HG02973 (cell line): ENCODE measurements at regions not wholly inside any gene's neighbourhood (a gene's known extent, or its start where the extent isn't known, plus 50 kb on each side); places are given as distances from the start of the nearest gene placed in this dataset.

Experiments
- ATAC-seq: cut with Tn5 transposase; IDR thresholded peaks from one replicate; pipeline ENCODE4 v1.9.1; 2021; ENCODE audit warnings: moderate library complexity; ENCODE audit not compliant: unreplicated experiment

- no peak for ATAC-seq
These were observed 375.3 kb downstream of the VPS13C start for GRCh38 chr15:61684749-61685467.

- ATAC-seq = no peak
These were observed 377.1 kb downstream of the VPS13C start for GRCh38 chr15:61682891-61683735.

GRCh38 chr15:61681676-61682075 lies 378.6 kb downstream of the VPS13C start:
- no peak for ATAC-seq

DNA sequence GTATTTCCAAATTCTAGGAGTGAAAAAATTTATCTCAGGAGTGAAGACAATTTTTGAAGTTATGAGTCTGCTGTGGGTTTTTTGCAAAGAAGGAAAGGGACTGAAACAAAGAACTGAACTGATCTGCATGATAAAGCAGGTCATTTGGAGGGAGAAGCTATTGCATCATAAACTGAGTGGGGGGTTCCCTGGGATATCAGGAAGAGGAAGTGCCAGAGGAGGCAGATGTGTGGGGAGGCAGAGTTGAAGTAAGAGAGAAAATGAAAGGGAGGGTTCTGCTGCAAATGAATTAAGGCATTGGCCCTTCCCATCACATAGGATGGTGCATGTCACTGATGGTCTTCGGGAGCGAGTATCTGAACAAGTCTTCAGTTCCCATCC lies 379.2 kb downstream of the VPS13C start:
- no peak for ATAC-seq

DNA sequence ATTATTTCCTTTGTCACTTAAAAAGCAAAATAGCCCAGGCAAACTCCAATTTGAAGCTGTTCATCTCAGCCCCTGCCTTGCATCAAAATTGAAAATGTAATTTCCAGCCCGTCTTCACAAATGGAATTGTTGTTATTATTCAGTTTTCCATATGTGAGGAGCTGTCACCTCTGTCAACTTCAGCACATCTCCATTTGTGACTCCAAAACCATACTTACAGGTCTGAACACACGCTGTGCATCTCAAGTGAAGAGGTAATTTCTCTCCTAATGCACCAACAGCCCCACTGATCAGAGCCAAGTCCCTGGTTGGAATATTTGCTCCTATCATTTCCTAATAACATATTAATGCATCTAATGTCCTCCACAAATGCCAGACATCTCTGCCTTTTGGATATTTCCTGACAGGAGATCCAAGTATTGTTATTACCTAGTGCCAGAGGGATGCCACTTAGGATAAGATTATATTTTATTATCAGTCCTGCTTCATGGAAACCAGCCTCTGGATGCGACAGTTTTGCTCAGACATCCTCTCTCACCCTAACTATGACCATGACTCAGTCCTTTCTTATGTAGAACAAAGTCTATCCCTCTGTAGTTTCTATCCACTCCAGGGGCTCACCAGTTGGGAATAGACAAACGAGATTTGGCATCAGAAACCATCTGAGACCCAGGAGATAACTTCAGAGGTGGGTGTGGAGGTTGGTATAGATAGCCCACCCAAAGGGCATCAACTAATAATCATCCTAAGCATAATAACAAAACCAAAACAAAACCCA lies 379.8 kb downstream of the VPS13C start:
- ATAC-seq = no peak

DNA sequence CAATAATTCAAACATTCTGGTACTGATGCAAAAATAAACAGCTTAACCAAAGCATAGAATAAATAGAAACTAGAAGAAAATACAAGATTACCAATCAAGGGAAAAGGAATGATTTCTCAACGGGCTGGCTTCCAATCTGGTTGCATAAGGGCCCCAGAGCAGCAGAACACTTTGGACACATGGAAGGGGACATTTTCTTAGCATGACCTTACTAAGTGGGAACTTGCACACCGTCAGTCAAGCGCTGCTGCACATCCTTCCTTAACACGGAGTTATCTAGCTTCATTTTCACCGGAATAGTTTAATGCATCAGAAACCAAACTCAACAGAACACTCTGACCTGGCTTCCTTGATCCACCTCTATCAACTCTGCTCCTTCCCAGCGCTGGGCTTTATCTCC lies 388.5 kb downstream of the VPS13C start:
- no peak for ATAC-seq

DNA sequence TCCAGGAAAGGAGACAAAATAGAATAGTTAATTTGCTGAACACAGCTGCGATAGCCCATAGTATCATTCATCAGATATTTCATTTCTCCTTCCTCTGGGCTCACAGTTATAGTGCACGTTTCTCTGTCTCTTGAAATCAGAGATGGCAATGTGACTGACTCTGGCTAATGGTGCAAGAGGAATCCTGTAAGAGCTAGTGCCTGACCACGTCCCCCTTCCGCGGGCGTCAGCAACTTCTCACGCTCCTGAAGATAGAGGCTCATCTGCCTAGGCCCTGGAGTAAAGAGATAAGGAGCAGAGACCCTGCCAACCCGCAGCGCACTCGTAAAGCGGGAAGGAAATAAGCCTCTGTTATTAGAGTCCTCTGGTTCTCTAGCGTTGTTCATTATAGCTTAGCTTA lies 391.8 kb downstream of the VPS13C start:
- ATAC-seq = no peak

DNA sequence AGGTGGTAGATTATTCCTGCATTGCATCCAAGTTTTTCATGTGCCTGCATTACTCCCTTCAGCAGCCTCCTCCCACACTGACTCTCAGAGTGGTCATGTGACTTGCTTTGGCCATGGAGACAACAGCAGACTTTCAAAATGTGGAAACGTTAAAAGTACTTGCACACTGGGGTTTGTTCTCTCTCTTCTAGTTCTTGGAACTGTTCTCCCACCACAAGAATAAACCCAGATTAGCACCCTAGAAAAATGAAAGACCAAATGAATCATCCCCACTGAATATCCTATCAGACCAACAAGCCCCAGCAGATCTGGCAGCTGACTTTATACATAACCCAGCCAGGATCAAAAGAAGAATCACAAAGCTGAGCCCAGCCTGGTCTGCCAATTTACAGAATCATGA lies 398.5 kb downstream of the VPS13C start:
- ATAC-seq = no peak

DNA sequence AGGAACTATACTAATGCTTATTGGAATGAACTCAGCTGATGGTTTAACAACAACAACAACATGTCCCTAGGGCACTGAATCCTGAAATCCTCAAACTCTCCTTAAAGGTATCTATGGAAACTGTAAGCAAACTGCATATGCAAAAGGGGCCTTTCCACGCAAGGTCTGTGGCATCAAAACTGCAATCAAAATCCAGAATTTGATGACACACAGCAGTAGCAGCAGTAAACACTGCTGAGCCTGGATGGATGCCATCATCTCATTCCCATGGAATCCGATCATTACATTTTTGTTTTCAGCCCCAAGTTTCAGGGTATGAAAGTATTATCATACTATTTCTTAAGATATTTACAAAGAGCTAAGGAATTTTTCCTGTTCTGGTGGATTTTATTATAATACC lies 399.7 kb downstream of the VPS13C start:
- ATAC-seq = no peak

GRCh38 chr15:61659566-61660190 lies 400.6 kb downstream of the VPS13C start:
- ATAC-seq = no peak

GRCh38 chr15:61657461-61657860 lies 402.8 kb downstream of the VPS13C start:
- ATAC-seq = no peak

DNA sequence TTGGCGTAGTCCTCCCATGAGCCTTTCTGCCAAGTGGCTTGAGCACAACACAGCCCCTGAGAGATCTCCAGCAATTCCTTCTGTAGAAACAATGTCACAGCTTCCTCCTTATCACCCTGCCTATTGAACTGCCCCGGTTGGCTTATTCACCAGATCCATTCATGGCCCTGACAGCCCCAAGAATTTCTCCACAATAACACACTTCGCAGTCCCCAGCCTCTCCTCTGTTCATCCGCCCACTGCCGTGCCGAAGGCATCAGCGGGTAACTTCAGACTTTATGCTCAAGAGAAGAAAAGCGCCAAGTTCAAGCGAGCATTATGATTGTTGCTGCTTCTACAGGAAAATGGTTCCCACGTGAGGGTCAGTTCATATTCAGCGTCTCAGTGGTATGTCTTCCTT lies 403.9 kb downstream of the VPS13C start:
- ATAC-seq = no peak

DNA sequence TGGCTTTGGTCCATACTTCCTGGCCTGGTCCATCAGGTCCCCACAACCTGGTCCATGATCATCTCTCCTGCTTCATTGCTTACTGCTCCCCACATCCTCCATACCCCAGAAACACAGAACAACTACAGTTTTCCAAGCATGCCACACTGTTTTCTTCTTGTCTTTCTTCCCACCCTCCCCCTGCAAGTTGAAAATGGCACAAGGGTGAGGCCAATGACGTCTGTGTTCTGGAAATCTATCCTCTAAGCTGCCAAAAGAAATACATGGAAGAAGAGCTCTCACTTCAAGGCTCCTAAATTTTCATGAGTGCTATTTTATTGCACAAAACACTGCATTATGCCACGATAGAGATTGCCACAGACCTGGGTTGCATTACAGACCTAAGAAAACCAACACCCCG lies 404.4 kb downstream of the VPS13C start:
- no peak for ATAC-seq

DNA sequence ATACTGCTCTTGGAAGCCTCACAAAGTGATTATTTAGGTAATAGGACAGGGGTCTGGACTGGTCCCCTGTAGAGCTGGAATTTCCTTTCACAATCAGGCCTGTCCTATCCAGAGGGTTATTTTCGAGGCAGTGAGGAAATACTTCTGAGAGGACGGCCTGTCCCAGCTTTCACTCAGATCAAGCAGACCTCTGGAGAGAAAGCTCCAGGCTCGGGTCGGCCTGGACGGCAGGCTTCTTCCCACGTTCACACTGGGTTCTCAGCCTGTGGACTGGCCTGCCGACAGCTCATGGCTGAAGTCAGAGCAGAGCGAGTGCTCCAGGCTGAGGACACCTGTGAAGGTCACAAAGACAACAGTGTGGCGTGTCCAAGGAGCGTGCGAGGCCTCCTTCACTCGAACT lies 405.3 kb downstream of the VPS13C start:
- ATAC-seq = no peak

DNA sequence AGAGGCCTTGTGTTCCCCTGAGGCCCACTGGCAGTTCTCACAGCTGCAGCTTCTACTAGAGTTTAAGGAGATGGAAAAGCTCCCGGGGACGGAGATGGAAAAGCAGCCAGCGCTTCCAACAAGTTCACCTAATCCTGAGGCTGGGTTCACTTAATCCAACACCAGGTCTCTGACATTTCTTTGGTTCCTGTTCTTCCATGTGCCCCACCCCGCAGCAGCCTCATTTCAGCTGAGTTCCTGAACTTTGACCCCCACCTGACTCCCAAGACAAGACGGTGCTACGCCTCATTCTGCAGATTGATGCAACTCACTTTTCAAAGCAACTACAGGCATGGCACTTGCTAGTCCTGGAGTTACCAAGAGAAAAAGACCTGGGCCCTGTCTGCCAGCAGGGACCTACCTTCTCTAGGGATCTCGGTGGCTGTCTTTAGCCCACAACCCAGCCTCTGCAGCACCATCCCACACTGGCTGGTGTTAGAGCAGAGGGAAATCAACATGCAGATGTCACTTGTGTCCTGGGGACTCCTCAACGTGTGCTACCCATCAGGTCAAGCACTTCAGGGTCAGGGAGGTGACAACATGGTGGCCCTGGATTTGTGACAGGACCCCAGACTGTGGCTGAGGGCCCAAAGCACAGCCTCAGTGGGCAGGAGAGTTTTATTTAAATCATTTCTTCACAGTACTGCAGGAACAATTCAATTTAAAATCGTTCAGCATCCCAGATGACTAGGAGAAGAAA lies 406.1 kb downstream of the VPS13C start:
- ATAC-seq = no peak

- ATAC-seq = no peak
These were observed 407.1 kb downstream of the VPS13C start for GRCh38 chr15:61653110-61653509.

GRCh38 chr15:61651267-61651666 lies 409.0 kb downstream of the VPS13C start:
- no peak for ATAC-seq

DNA sequence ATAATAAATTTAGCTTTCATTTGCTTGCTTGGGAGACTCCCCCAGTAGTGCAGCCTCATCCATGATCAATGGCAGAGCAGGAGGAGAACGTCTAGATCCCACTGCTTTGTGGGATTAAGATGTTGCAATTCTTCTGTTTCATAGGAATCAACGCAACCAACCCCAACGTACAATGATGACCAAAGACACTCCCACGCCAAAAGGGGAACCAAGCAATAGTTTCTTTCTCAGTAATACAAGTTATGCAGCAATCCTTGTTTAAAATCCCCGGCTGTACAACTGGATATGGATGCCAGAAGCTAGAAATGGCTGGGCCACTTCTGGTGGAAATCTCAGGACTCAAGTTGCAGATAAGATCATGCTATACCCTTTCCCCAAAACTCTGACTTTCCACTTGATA lies 411.2 kb downstream of the VPS13C start:
- ATAC-seq = no peak

DNA sequence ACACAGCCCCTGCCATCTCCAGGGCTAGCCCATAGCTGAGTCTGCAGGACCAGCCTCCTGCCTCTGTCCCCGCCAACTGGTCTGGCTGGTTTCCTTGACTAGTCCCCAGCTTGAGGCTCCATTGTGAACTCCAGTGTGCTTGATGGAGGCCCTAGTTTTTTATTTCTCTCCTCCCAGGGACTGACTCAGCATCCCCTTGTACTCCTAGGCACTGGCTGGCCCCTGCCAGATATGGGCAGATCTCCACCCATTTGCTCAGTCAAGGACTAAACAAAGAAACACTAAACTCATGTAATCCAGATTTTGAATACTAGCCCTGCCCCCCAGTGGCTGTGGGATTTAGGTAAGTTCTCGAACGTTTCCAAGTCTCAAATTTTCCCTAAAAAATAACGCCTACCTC lies 415.4 kb upstream of the RORA start:
- ATAC-seq = no peak

- no peak for ATAC-seq
These were observed 412.5 kb upstream of the RORA start for GRCh38 chr15:61641645-61642044.

DNA sequence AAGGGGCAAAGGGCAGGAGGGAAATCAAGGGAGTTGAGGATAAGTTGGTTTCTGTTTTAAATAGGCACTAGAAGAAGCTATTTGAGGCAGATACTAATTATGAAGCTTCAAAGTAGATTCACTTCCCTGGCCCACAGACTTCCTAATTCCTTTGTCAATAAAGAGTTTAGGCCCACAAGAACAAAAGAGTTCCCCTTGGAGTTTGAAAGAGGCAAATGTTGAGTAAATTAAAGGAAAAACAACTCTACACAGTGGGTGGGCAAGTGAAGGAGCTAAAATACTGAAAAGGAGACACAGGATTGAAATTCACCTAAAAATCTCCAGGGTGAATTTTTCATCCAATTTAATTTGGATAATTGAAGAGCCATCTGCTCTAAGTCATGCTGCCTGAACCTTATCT lies 411.7 kb upstream of the RORA start:
- no peak for ATAC-seq
